ENCODE measurements at regions not wholly inside any gene's neighbourhood (a gene's known extent, or its start where the extent isn't known, plus 50 kb on each side); places are given as distances from the start of the nearest gene placed in this dataset.

GRCh38 chr1:30450818-30451233 is 272.6 kb downstream of the MATN1 start:
- no peak for TF ChIP-seq CTCF (conservative IDR thresholded peaks at IDR 0.05; ENCODE audit: low read depth, low read length)
- DNase-seq (ENCODE audit: low read depth), result no peak
- no peak overlapping the region for H3K4me3 ChIP-seq (ENCODE audit: low read depth, low read length)

GRCh38 chr1:30450148-30450817 is 273.1 kb downstream of the MATN1 start:
- no peak for TF ChIP-seq CTCF (conservative IDR thresholded peaks at IDR 0.05; ENCODE audit: low read depth, low read length)
- DNase-seq (ENCODE audit: low read depth), result no peak
- H3K4me3 ChIP-seq (ENCODE audit: low read depth, low read length), result no peak overlapping the region

GRCh38 chr1:30449428-30450147 is 273.8 kb downstream of the MATN1 start:
- no peak for DNase-seq (ENCODE audit: low read depth)
- no peak for TF ChIP-seq CTCF (conservative IDR thresholded peaks at IDR 0.05; ENCODE audit: low read depth, low read length)
- no peak overlapping the region for H3K4me3 ChIP-seq (ENCODE audit: low read depth, low read length)

GRCh38 chr1:30449003-30449402 is 274.4 kb downstream of the MATN1 start:
- no peak for DNase-seq (ENCODE audit: low read depth)
- H3K4me3 ChIP-seq (ENCODE audit: low read depth, low read length), result no peak overlapping the region
- no peak for TF ChIP-seq CTCF (conservative IDR thresholded peaks at IDR 0.05; ENCODE audit: low read depth, low read length)

GRCh38 chr1:30447701-30448100 is 275.7 kb downstream of the MATN1 start:
- no peak for TF ChIP-seq CTCF (conservative IDR thresholded peaks at IDR 0.05; ENCODE audit: low read depth, low read length)
- no peak for DNase-seq (ENCODE audit: low read depth)
- no peak overlapping the region for H3K4me3 ChIP-seq (ENCODE audit: low read depth, low read length)

GRCh38 chr1:30447080-30447479 is 276.3 kb downstream of the MATN1 start:
- DNase-seq (ENCODE audit: low read depth), result no peak
- no peak for TF ChIP-seq CTCF (conservative IDR thresholded peaks at IDR 0.05; ENCODE audit: low read depth, low read length)
- H3K4me3 ChIP-seq (ENCODE audit: low read depth, low read length), result no peak overlapping the region

GRCh38 chr1:30446508-30446907 is 276.9 kb downstream of the MATN1 start:
- no peak for TF ChIP-seq CTCF (conservative IDR thresholded peaks at IDR 0.05; ENCODE audit: low read depth, low read length)
- no peak for DNase-seq (ENCODE audit: low read depth)
- no peak overlapping the region for H3K4me3 ChIP-seq (ENCODE audit: low read depth, low read length)

Data from choroid plexus epithelial cell (primary cell).